NCI-H526 (cell line): ENCODE measurements at regions not wholly inside any gene's neighbourhood (a gene's known extent, or its start where the extent isn't known, plus 50 kb on each side); places are given as distances from the start of the nearest gene placed in this dataset.

Experiments used
- DNase-seq, 2 experiments: peaks; one replicate each; lab custom pipeline; 2025; lab: John Stamatoyannopoulos, UW

- DNase-seq = no peak
Measured at GRCh38 chr4:44120646-44121045, 328.0 kb downstream of the KCTD8 start.

GRCh38 chr4:44121210-44121609 lies 327.4 kb downstream of the KCTD8 start:
- no peak for DNase-seq
